GM18519 (cell line): ENCODE measurements at regions not wholly inside any gene's neighbourhood (a gene's known extent, or its start where the extent isn't known, plus 50 kb on each side); places are given as distances from the start of the nearest gene placed in this dataset.
"Not testable (repeated sequence)": the region's sequence is repeated elsewhere in the genome, so short reads cannot be mapped to it uniquely, and the experiment has no call there.

Experiments
- ATAC-seq: cut with Tn5 transposase; IDR thresholded peaks from one replicate; pipeline ENCODE4 v1.9.1; 2021; ENCODE audit warnings: mild to moderate bottlenecking, moderate library complexity; ENCODE audit not compliant: unreplicated experiment, low FRiP score

DNA sequence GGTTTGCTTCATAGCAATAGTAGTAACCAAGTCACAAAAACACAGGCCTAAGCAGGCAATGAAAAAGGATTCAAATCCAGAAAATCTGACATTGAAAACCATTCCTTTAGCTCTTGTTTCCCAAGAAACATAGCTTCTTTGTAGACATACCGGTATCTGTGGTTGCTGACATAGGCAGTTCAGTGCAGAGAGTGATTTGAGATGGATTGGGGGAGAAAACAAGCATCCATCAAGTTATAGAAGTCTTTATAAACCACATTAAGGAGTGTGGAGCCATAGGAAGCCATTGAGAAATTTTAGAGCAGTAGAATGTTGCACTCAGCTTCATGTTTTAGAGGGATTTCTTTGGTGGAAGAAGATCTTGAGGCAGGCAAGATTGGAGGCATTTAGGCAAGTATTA, 91.2 kb upstream of the MARCKS start:
- ATAC-seq, result no peak

DNA sequence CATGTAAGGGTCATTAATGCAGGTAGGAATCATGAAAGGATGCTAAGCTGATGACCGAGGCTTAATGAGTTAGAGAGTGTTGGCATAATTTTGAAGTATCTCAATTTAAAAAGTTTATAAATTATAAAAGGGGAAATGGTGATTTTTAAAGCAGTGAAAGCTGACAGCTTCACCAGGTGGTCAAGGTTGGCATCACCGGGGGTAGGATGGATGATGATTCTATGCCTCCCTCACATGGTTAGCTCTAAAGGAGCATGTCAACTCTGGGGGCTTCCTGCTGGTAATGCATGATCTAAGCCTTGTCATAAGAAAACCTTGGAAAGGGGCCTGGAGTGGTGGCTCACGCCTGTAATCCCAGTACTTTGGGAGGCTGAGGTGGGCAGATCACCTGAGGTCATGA, 89.2 kb upstream of the MARCKS start:
- no peak for ATAC-seq

DNA sequence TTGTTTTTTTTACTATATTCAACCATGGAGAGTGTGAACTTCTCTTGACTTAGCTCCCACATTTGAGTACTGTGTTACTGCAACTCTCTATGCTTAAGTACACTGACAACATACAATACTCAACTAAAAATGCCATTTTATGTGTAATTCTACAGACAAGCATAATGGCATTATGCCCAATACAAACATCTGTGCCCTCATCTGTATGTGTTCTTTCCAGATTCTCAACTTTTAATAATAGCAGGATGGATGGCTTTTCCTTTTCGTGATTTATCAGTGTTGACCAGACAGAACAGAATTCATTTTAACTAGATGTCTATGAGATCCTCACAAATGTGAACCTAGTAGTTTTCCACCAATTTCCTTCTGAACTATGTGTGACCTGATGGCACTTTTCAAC, 84.2 kb upstream of the MARCKS start:
- no peak for ATAC-seq

DNA sequence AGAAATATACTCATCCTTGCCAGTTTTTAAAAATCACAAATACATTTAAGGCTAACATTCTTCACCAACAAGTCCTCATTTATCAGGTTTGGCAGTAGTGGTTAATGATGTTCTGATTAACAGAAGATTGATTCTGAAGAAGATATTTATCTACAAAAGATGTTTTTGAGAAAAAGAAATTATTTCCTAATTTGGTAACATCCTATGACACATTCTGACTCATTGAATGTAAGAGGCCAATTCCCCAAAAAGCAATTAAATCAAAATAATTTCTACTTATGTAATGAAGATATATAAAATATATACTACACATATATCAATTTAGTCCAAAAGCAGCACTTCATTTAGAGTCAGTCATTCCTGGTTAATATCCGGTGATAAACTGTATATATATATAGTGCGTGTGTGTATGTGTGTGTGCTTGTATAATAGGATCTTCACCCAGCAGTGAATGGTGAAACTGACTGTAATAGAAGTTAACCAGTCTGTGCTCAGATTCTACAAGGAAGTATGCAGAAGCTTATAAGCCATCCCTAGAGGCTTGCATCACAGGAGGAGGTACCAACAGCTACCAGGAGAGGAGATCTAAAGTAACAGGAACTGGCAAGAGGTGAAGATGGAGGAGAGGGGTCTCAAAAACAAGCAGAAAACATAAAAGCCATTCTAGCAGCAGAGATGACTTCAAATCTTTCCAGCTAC, 82.9 kb upstream of the MARCKS start:
- ATAC-seq, result no peak

DNA sequence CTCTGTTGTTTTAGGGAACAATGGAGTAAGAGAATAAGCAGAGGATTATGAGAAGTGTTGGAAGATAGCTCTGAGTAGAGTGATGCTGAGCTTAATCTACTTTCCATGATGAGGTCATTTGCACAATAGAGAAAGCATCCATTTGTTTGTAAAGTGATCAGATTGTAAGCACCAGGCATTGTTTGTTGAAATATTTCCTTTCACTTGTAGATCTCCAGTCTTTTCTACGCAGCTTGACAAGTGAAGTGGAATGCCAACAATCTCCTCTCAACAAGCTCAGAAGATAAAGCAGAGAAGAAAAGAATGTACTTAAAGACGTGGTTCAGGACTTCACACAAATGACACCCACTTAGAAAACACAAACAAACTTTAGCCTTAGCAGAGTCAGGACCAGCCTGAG, 80.1 kb upstream of the MARCKS start:
- no peak for ATAC-seq

DNA sequence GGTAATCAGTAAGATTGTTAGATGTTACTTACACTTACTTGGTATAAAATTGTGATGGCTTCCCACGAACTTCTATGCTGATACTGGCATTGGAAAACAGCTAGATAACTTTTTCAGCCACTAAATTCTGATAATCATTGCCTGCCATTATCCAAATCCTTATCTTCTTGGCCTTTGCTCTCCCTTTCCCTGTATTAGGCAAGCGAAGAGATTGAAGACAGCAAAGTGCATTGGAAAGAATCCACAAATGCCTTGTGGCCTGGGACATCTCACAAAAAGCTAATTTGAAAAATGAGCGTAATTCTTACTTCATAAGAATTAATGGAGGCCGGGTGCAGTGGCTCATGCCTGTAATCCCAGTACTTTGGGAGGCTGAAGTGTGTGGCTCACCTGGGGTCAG, 79.5 kb upstream of the MARCKS start:
- no peak for ATAC-seq

DNA sequence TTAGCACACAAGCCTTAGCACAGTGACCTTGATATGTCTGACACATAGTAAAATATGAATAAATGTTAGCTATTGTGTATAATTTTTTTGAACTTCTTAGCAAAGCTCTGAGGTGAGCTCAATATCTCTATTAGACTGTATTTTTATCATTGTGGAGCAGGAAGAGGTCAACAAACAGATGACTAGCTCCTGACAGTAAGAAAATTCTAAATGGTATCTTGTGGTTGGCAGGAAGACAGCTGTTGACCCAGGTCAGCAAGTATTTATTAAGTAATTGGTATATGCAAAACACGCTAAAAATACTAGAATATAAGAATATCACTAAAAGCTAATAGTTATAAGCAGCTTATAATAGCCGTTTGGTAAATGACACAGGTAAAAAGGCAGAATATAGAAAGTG, 77.5 kb upstream of the MARCKS start:
- no peak for ATAC-seq

DNA sequence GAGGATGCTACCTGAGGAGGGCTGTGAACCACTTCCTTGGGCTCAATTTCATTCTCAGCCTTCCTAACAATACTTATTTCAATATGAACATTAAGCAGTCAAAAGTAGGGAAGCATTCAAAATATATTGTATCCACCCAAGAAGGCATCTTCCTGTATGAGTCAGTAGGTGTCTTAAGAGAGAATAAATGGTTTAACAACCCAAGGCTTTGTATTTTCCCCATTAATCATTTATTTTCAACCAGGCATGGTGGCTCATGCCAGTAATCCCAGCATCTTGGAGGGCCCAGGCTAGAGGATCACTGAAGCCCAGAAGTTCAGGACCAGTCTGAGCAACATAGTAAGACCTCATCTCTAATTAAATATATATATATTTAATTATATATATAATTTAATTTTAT, 74.5 kb upstream of the MARCKS start:
- ATAC-seq, result no peak

DNA sequence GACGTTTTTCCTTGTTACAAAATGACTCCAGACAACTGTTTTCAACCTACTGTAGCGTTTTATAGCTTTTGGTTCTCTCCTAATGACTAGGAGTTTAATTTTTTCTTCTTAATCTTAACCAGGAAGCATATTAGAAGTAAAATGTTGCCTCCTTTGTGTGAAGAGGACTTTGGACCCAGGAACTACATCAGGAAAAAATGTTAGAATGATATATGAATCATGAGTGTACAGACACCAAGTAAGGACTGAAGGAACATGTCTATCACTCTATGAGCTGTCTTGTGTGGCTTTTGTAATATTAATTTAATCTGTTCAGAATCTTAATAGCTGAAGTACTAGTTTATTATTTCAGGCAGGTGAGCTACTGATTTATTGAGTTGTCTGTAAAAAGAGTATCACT, 71.0 kb upstream of the MARCKS start:
- no peak for ATAC-seq

DNA sequence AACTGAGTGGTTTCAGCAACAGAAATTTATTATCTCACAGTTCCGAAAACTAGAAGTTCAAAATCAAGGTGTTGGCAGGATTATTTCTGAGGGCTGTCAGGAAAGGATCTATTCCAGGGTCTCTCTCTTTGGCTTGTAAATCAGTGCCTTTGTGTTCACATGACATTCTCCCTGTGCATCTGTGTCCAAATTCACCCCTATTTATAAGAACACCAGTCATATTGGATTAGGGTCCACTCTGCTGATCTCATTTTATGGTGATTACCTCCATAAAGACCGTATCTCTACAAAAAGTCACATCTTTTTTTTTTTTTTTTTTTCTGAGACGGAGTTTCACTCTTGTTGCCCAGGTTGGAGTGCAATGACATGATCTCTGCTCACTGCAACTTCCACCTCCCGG, 68.6 kb upstream of the MARCKS start:
- ATAC-seq, result no peak

DNA sequence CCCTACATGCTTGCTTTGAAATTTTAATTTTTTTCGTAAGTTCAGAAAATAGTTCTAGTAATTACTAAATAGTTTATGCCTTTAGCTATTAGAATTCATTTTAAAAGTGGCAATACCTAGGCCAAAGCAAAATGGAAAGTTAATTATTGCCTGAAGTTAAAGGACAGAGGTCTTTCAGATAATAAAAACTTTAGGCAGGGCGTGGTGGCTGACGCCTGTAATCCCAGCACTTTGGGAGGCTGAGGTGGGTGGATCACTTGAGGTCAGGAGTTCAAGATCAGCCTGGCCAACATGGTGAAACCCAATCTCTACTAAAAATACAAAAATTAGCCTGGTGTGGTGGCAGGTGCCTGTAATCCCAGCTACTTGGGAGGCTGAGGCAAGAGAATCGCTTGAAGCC, 65.9 kb upstream of the MARCKS start:
- not testable (repeated sequence) for ATAC-seq

DNA sequence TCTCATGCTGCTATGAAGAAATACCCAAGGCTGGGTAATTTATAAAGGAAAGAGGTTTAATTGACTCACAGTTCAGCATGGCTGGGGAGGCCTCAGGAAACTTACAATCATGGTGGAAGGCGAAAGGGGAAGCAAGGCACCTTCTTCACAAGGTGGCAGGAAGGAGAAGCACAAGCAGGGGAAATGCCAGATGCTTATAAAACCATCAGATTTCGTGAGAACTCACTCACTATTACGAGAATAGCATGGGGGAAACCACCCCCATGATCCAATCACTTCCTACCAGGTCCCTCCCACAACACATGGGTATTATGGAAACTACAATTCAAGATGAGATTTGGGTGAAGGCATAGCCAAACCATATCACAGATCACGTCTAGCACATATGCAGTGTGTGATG, 61.8 kb upstream of the MARCKS start:
- not testable (repeated sequence) for ATAC-seq

DNA sequence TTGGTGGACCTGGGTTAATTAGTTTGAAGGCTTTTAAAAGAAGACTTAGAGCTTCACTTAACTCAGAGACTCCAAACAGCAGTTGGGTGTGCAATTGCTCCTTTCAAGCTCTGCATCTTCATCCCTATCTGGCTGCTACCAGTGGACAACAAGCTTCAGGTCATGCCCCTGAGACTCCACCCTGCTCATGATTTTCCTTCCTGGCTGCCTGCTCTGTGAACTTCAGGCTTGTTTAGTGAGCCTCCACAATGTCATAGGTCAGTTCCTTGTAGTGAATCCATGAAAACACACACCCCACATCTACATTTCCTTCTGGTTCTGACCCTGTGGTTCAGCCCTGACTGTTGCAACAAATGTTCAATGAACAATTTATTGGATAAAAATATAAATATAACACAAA, 61.1 kb upstream of the MARCKS start:
- no peak for ATAC-seq

DNA sequence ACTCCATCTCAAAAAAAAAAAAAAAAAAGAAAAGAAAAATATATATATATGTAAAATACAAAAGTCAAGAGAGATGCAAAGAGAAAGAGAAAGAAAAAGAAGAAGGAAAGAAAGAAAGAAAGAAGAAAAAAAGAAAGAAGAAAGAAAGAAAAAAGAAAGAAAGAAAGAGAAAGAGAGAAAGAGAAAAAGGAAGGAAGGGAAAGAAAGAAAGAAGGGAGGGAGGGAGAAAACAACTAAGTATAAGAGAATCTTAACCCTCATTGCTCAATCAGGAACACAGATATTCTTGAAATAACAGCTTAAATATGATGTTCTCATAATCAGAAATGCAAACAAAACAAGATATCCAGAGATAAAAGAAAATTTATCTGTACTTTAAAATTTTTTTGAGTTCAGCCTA, 54.4 kb upstream of the MARCKS start:
- no peak for ATAC-seq

DNA sequence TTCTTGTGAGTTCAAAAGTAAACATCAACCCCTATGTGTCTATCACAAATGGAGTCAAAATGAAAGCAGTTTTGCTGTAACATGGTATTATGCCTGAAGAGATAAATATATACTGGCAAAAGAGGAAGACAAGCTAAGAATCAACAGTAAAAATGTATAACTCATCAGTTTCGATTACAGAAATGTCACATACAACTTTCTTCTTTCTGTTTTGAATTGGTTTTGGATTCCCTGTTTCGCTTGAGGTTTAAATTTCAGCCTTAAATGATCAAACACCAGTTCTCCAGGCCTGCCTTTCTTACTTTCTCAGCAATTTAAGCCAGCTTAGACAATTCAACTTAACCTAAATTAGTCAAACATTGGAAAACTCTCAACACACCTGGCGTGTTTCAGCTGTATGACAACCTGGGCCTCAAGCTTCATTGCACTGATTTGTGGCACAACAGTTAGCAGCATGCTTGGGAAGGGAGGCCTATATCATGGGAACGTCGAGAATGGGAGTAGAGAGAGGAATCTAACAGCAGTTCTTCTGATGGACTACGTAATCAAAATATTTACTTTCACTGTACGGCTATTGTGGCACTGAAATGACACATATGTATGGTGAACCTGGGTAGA, 51.9 kb upstream of the MARCKS start:
- ATAC-seq, result peak; percentile 93

DNA sequence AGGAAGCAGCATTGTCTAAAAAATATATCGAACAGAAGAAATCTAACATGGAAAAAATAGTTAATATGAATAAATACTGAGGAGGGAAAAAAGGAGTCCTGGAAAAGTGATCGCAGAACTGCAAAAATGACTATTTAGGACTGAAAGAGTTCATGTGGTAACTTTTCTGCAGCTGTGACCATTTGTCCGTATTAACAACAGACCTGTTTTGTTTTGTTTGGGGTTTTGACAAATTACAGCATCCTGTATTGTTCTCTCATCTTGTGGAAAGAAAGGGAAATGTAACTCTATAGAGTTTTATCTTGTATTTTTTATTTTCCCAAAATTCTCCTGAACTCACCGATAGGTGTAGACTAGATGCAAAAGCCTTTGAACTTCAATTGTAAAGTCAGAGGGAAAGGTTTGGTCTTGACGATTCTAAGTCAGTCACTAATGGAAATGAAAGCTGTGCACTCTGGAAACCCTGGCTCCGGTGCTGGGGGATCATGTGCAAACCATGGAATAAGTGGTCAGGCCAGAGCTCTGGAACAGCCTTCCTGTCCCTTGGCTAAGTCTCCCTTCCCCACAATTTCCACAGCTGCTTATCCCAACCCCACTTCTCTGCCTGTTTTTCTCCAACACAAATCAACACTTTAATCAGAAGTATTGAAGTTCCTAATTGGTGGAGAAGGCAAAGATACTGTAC, 51.2 kb upstream of the MARCKS start:
- ATAC-seq, result no peak
